ENCODE measurements at regions not wholly inside any gene's neighbourhood (a gene's known extent, or its start where the extent isn't known, plus 50 kb on each side); places are given as distances from the start of the nearest gene placed in this dataset.

- H3K27ac ChIP-seq (ENCODE audit: extremely low read depth, low read depth, low read length) = no peak overlapping the region
- no peaks in the 10 kb centered on the region for H3K79me2 ChIP-seq (ENCODE audit: control insufficient read depth, insufficient read depth, low read length)
- peaks cover 56% of the 10 kb centered on the region; the same call in 2 of the 3 replicates for H3K36me3 ChIP-seq (ENCODE audit: control insufficient read depth, insufficient read depth, low read length)
- no TSS peak for BruUV-seq (replicated peaks)
- no peak overlapping the region for H2AFZ ChIP-seq (ENCODE audit: low read depth, low read length)
- no peak for DNase-seq (ENCODE audit: extremely low read depth in 1 of 4, low spot score in 3 of 4)
- CTCF ChIA-PET (ENCODE audit: low intra/inter-chr PET ratio) = interaction anchor here (3.3 to 4.1 kb wide), 2 partner anchors 66 to 165 kb away, joined by 38 to 43 read pairs; no protein-coding TSS in a partner anchor
- no peaks in the 10 kb centered on the region for H3K9me3 ChIP-seq (replicated peaks; ENCODE audit: control insufficient read depth, insufficient read depth, low read depth, low read length)
- in situ Hi-C loops (cut with MboI) (no loop called here), intact Hi-C loops (cut with micrococcal nuclease) (no loop called here)
- H3K4me2 ChIP-seq (ENCODE audit: insufficient read depth, low read length) = no peak overlapping the region
- H4K20me1 ChIP-seq (replicated peaks; ENCODE audit: control insufficient read depth, insufficient read depth, low read length) = peaks cover 6% of the 10 kb centered on the region; the same call in 1 of the 2 replicates
- H3K27me3 ChIP-seq (ENCODE audit: control insufficient read depth in 2 of 2, insufficient read depth in 2 of 2, low read length in 2 of 2) = no peaks in the 10 kb centered on the region
- TF ChIP-seq POLR2G (IDR thresholded peaks at IDR 0.05; ENCODE audit: low read depth, low read length) (peak; percentile 40; the same call in 1 of the 2 replicates), NCOA1 (IDR thresholded peaks at IDR 0.05; ENCODE audit: low read depth) (no peak)
- no peak for FAIRE-seq
- POLR2A ChIA-PET = no interaction called here
- no peaks in the 10 kb centered on the region for H3K9me1 ChIP-seq (ENCODE audit: control insufficient read depth, insufficient read depth, low read length)
- no peak for ATAC-seq
- no peak overlapping the region; a peak in 1 of 4 replicates for H3K9ac ChIP-seq (ENCODE audit: insufficient read depth in 1 of 2, low read depth in 2 of 2, low read length in 2 of 2)
- WGBS (ENCODE audit: insufficient coverage, low coverage, missing lambda C conversion rate) = 87% methylated on average over 8 of the region's 9 CpGs
- peaks cover 0 to 10% of the 10 kb centered on the region in 2 experiments; a peak in 1 of 5 replicates for H3K4me1 ChIP-seq (replicated peaks in 1 of 2; ENCODE audit: control insufficient read depth in 2 of 2, insufficient read depth in 2 of 2, low read length in 2 of 2)
- no peak overlapping the region for H3K4me3 ChIP-seq
Measured at GRCh38 chr17:77496831-77497577, 356.2 kb downstream of the SEC14L1 start.

- 91% methylated on average over 7 of the region's 8 CpGs for WGBS (ENCODE audit: insufficient coverage, low coverage, missing lambda C conversion rate)
- no peak for FAIRE-seq
- in situ Hi-C loops (cut with MboI) = no loop called here
- TF ChIP-seq MIER1 (IDR thresholded peaks at IDR 0.05; ENCODE audit: low read depth) (no peak), HBP1 (CRISPR knock-in tag; IDR thresholded peaks at IDR 0.05) (no peak), ZNF551 (CRISPR knock-in tag; IDR thresholded peaks at IDR 0.05) (no peak), GTF2A2 (tag; IDR thresholded peaks at IDR 0.05) (no peak), CAMTA2 (CRISPR knock-in tag; conservative IDR thresholded peaks at IDR 0.05) (no peak), ZMIZ1 (IDR thresholded peaks at IDR 0.05; ENCODE audit: low read depth in 2 of 2, low read length in 2 of 2) (no peak)
- TF ChIP-seq, protein P1, sequence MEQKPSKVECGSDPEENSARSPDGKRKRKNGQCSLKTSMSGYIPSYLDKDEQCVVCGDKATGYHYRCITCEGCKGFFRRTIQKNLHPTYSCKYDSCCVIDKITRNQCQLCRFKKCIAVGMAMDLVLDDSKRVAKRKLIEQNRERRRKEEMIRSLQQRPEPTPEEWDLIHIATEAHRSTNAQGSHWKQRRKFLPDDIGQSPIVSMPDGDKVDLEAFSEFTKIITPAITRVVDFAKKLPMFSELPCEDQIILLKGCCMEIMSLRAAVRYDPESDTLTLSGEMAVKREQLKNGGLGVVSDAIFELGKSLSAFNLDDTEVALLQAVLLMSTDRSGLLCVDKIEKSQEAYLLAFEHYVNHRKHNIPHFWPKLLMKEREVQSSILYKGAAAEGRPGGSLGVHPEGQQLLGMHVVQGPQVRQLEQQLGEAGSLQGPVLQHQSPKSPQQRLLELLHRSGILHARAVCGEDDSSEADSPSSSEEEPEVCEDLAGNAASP (IDR thresholded peaks at IDR 0.05) = no peak
Measured at GRCh38 chr17:77497578-77497934, 356.8 kb downstream of the SEC14L1 start.

More at GRCh38 chr17:77497578-77497934, 356.8 kb downstream of the SEC14L1 start:
- POLR2A ChIA-PET = no interaction called here
- H3K4me2 ChIP-seq (ENCODE audit: insufficient read depth, low read length) = no peak overlapping the region
- no peak overlapping the region for H3K9ac ChIP-seq (ENCODE audit: insufficient read depth in 1 of 2, low read depth in 2 of 2, low read length in 2 of 2)
- H3K4me1 ChIP-seq (replicated peaks in 1 of 2; ENCODE audit: control insufficient read depth in 2 of 2, insufficient read depth in 2 of 2, low read length in 2 of 2) = peaks cover 0 to 10% of the 10 kb centered on the region in 2 experiments; a peak in 1 of 5 replicates
- intact Hi-C loops (cut with micrococcal nuclease) = no loop called here
- H3K27me3 ChIP-seq (ENCODE audit: control insufficient read depth in 2 of 2, insufficient read depth in 2 of 2, low read length in 2 of 2) = 0 out of 5 replicates have a peak, but pooled peaks cover 0 to under 1% of the 10 kb centered on the region in 2 experiments
- no peaks in the 10 kb centered on the region for H3K9me1 ChIP-seq (ENCODE audit: control insufficient read depth, insufficient read depth, low read length)
- peaks cover 6% of the 10 kb centered on the region; the same call in 1 of the 2 replicates for H4K20me1 ChIP-seq (replicated peaks; ENCODE audit: control insufficient read depth, insufficient read depth, low read length)
- CTCF ChIA-PET (ENCODE audit: low intra/inter-chr PET ratio) = no interaction called here
- no peaks in the 10 kb centered on the region for H3K9me3 ChIP-seq (replicated peaks; ENCODE audit: control insufficient read depth, insufficient read depth, low read depth, low read length)
- no TSS peak for BruUV-seq (replicated peaks)
- H2AFZ ChIP-seq (ENCODE audit: low read depth, low read length) = no peak overlapping the region
- no peaks in the 10 kb centered on the region for H3K79me2 ChIP-seq (ENCODE audit: control insufficient read depth, insufficient read depth, low read length)
- H3K36me3 ChIP-seq (ENCODE audit: control insufficient read depth, insufficient read depth, low read length) = peaks cover 50% of the 10 kb centered on the region; the same call in 2 of the 3 replicates
- H3K4me3 ChIP-seq = no peak overlapping the region
- ATAC-seq (no peak), DNase-seq (ENCODE audit: extremely low read depth in 1 of 4, low spot score in 3 of 4) (no peak)
- H3K27ac ChIP-seq (ENCODE audit: extremely low read depth, low read depth, low read length) = no peak overlapping the region
